ENCODE measurements at regions not wholly inside any gene's neighbourhood (a gene's known extent, or its start where the extent isn't known, plus 50 kb on each side); places are given as distances from the start of the nearest gene placed in this dataset.
A peak's percentile ranks its signal among the peaks of the same experiment; 100 is the strongest.
"Not testable (repeated sequence)": the region's sequence is repeated elsewhere in the genome, so short reads cannot be mapped to it uniquely, and the experiment has no call there.

DNA sequence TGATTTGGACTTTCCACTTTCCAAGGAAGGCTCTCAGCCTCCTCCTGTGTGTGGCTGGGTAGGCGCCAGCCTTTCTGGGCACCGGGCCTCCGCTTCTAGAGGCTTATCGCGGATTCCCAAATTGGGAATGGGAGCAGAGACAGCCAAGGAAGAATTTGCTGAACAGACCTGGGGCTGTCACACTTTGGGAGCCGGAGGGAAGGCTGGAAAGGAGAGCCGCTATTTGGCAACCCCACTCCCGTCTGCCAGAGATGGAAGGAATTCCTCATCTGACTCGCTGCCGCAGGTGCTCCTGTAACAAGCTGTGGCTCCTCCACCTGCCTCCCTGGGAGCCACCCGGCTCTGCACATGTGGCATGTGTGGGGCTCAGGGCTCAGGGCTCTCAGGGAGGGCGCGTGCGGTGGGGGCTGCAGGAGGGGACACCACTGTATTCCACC, 50.8 kb upstream of the ECHDC3 start:
- ATAC-seq (ENCODE audit: low read depth) (no peak), DNase-seq (ENCODE audit: low spot score) (no peak)
- Histone ChIP-seq H3K4me1 (ENCODE audit: insufficient read depth, poor library complexity, severe bottlenecking) (peaks cover 13% of the 10 kb centered on the region), H3K27me3 (ENCODE audit: insufficient read depth, poor library complexity, severe bottlenecking) (no peaks in the 10 kb centered on the region), H3K4me3 (ENCODE audit: severe bottlenecking) (no peak overlapping the region), H3K27ac (ENCODE audit: poor library complexity, severe bottlenecking) (no peak overlapping the region), H3K9me3 (ENCODE audit: severe bottlenecking) (no peaks in the 10 kb centered on the region), H3K36me3 (ENCODE audit: low read depth) (no peaks in the 10 kb centered on the region)
- TF ChIP-seq, protein P1, sequence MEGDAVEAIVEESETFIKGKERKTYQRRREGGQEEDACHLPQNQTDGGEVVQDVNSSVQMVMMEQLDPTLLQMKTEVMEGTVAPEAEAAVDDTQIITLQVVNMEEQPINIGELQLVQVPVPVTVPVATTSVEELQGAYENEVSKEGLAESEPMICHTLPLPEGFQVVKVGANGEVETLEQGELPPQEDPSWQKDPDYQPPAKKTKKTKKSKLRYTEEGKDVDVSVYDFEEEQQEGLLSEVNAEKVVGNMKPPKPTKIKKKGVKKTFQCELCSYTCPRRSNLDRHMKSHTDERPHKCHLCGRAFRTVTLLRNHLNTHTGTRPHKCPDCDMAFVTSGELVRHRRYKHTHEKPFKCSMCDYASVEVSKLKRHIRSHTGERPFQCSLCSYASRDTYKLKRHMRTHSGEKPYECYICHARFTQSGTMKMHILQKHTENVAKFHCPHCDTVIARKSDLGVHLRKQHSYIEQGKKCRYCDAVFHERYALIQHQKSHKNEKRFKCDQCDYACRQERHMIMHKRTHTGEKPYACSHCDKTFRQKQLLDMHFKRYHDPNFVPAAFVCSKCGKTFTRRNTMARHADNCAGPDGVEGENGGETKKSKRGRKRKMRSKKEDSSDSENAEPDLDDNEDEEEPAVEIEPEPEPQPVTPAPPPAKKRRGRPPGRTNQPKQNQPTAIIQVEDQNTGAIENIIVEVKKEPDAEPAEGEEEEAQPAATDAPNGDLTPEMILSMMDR (IDR thresholded peaks at IDR 0.05; ENCODE audit: poor library complexity, severe bottlenecking) = no peak

- ATAC-seq (ENCODE audit: low read depth) (no peak), DNase-seq (ENCODE audit: low spot score) (no peak)
- peaks cover 21% of the 10 kb centered on the region for H3K4me1 ChIP-seq (ENCODE audit: insufficient read depth, poor library complexity, severe bottlenecking)
- TF ChIP-seq, protein P1 (IDR thresholded peaks at IDR 0.05; ENCODE audit: poor library complexity, severe bottlenecking) = no peak
- no peaks in the 10 kb centered on the region for H3K9me3 ChIP-seq (ENCODE audit: severe bottlenecking)
- H3K4me3 ChIP-seq (ENCODE audit: severe bottlenecking) = no peak overlapping the region
- H3K36me3 ChIP-seq (ENCODE audit: low read depth) = no peaks in the 10 kb centered on the region
- no peaks in the 10 kb centered on the region for H3K27me3 ChIP-seq (ENCODE audit: insufficient read depth, poor library complexity, severe bottlenecking)
- H3K27ac ChIP-seq (ENCODE audit: poor library complexity, severe bottlenecking) = no peak overlapping the region
Measured at GRCh38 chr10:11689945-11690736, 52.0 kb upstream of the ECHDC3 start.

GRCh38 chr10:11688448-11688795, 53.8 kb upstream of the ECHDC3 start:
- not testable (repeated sequence) for H3K4me3 ChIP-seq (ENCODE audit: severe bottlenecking); H3K27me3 ChIP-seq (ENCODE audit: insufficient read depth, poor library complexity, severe bottlenecking); H3K36me3 ChIP-seq (ENCODE audit: low read depth); DNase-seq (ENCODE audit: low spot score); H3K9me3 ChIP-seq (ENCODE audit: severe bottlenecking); H3K27ac ChIP-seq (ENCODE audit: poor library complexity, severe bottlenecking); ATAC-seq (ENCODE audit: low read depth)
- peaks cover 23% of the 10 kb centered on the region for H3K4me1 ChIP-seq (ENCODE audit: insufficient read depth, poor library complexity, severe bottlenecking)

DNA sequence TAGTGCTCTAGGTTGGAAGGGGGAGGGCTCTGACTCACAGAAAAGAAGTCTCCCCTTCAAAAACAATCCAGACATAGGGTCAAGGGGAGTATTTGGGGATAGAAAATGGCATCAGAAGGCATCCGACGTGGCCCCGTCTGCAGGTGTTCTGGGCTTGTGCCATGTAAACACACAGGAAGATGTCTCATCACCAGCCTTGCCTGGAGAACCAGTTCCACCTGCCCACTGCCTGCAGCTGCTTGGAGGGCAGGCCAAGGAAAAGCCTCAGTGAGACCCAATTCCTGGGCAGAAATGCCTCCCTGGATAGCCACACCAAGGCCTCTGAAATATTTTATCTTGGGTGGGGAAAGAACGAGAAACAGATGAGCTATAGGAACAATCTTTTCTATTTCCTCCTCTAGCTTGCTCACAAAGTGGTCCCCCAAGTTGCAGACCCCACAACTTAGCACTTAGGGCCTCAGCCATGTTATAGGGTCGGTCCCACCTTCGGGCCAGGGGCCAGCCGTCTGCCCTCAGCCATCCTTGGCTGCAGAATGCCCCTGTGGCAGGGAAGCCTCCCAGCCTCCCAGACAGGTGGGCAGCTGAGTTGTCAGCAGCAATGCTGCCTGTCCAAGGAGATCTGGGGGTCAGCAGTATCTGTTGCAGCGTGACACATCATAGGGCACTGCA, 54.3 kb upstream of the ECHDC3 start:
- Histone ChIP-seq H3K9me3 (ENCODE audit: severe bottlenecking) (no peaks in the 10 kb centered on the region), H3K27me3 (ENCODE audit: insufficient read depth, poor library complexity, severe bottlenecking) (no peaks in the 10 kb centered on the region), H3K36me3 (ENCODE audit: low read depth) (no peaks in the 10 kb centered on the region), H3K27ac (ENCODE audit: poor library complexity, severe bottlenecking) (no peak overlapping the region), H3K4me3 (ENCODE audit: severe bottlenecking) (no peak overlapping the region), H3K4me1 (ENCODE audit: insufficient read depth, poor library complexity, severe bottlenecking) (peaks cover 23% of the 10 kb centered on the region)
- peak; percentile 56 for ATAC-seq (ENCODE audit: low read depth)
- TF ChIP-seq, protein P1 (IDR thresholded peaks at IDR 0.05; ENCODE audit: poor library complexity, severe bottlenecking) = no peak
- DNase-seq (ENCODE audit: low spot score) = peak; percentile 76

DNA sequence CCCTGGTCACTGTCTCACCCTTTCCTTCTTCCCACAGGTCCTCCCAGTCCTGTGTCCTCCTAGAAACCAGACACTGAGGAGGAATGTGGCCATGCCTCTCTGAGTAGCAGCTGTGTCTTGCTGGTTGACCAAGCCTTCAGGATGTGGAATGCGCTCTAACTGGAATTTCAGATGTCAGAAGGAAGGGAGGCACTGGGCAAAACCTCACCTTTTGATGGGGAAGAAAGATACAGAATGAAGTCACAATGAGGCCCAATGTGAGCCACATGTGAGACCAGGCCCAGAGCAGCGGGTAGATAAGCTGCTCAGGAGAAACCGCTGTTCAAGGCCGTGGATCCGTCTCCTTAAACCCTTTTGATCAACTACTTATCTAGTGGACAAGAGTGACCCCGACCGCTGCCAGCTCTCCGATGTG, 54.8 kb upstream of the ECHDC3 start:
- Histone ChIP-seq H3K9me3 (ENCODE audit: severe bottlenecking) (no peaks in the 10 kb centered on the region), H3K36me3 (ENCODE audit: low read depth) (no peaks in the 10 kb centered on the region), H3K27me3 (ENCODE audit: insufficient read depth, poor library complexity, severe bottlenecking) (no peaks in the 10 kb centered on the region), H3K27ac (ENCODE audit: poor library complexity, severe bottlenecking) (no peak overlapping the region), H3K4me1 (ENCODE audit: insufficient read depth, poor library complexity, severe bottlenecking) (peaks cover 23% of the 10 kb centered on the region), H3K4me3 (ENCODE audit: severe bottlenecking) (no peak overlapping the region)
- no peak for DNase-seq (ENCODE audit: low spot score)
- TF ChIP-seq, protein P1 (IDR thresholded peaks at IDR 0.05; ENCODE audit: poor library complexity, severe bottlenecking) = no peak
- ATAC-seq (ENCODE audit: low read depth) = peak; percentile 38; the same call in 1 of the 3 replicates
